MM.1S (cell line): ENCODE measurements at regions not wholly inside any gene's neighbourhood (a gene's known extent, or its start where the extent isn't known, plus 50 kb on each side); places are given as distances from the start of the nearest gene placed in this dataset.

Experiments used
- DNase-seq: peaks from one replicate; pipeline ENCODE4 v3.0.0-alpha.2; 2015
- H2AFZ ChIP-seq: fragments of 300-600 bp; sonication (generic); 2 replicates; pipeline ENCODE4 v1.6.0; 2016; ENCODE audit warnings: antibody characterized with exemption, low read length
- H3F3A ChIP-seq: fragments of 300-600 bp; sonication (generic); 2 replicates; pipeline ENCODE4 v1.6.1; 2016; ENCODE audit warnings: mild to moderate bottlenecking, antibody characterized with exemption, low read length, moderate library complexity, mixed read lengths; ENCODE audit not compliant: insufficient read depth
- H3K27ac ChIP-seq: fragments of 300-600 bp; sonication (generic); 2 replicates; pipeline ENCODE4 v1.5.1; 2016; ENCODE audit warnings: mild to moderate bottlenecking, low read length
- H3K27me3 ChIP-seq: fragments of 300-600 bp; sonication (generic); replicated peaks from 2 replicates; pipeline ENCODE4 v1.6.0; 2016; ENCODE audit warnings: low read length; ENCODE audit not compliant: insufficient read depth
- H3K36me3 ChIP-seq: fragments of 300-600 bp; sonication (generic); replicated peaks from 2 replicates; pipeline ENCODE4 v1.6.1; 2016; ENCODE audit warnings: mild to moderate bottlenecking, low read length, mixed read lengths; ENCODE audit not compliant: insufficient read depth
- H3K4me1 ChIP-seq: fragments of 300-600 bp; sonication (generic); 2 replicates; pipeline ENCODE4 v1.6.1; 2016; ENCODE audit warnings: low read length, mixed read lengths
- H3K4me2 ChIP-seq: fragments of 300-600 bp; sonication (generic); 2 replicates; pipeline ENCODE4 v1.6.0; 2016; ENCODE audit warnings: low read depth, low read length
- H3K4me3 ChIP-seq: fragments of 300-600 bp; sonication (generic); 2 replicates; pipeline ENCODE4 v1.5.1; 2016; ENCODE audit warnings: low read length, mixed read lengths
- H3K79me2 ChIP-seq: fragments of 300-600 bp; sonication (generic); 2 replicates; pipeline ENCODE4 v1.6.1; 2016; ENCODE audit warnings: mixed run types, low read length, mixed read lengths
- H3K9ac ChIP-seq: fragments of 300-600 bp; sonication (generic); 2 replicates; pipeline ENCODE4 v1.6.1; 2016; ENCODE audit warnings: low read length, mixed read lengths
- H3K9me2 ChIP-seq: fragments of 300-600 bp; sonication (generic); replicated peaks from 2 replicates; pipeline ENCODE4 v1.6.1; 2016; ENCODE audit warnings: mild to moderate bottlenecking, low read length, mixed read lengths; ENCODE audit not compliant: insufficient read depth
- H3K9me3 ChIP-seq: fragments of 300-600 bp; sonication (generic); replicated peaks from 2 replicates; pipeline ENCODE4 v1.6.1; 2016; ENCODE audit warnings: mild to moderate bottlenecking, low read length, mixed read lengths; ENCODE audit not compliant: insufficient read depth
- H4K20me1 ChIP-seq: fragments of 300-600 bp; sonication (generic); 2 replicates; pipeline ENCODE4 v1.6.1; 2016; ENCODE audit warnings: mild to moderate bottlenecking, low read length, moderate library complexity, mixed read lengths; ENCODE audit not compliant: insufficient read depth
- EZH2 ChIP-seq: fragments of 300-600 bp; sonication (generic); optimal IDR thresholded peaks from 2 replicates; pipeline ENCODE3; 2017; ENCODE audit warnings: low read depth, mild to moderate bottlenecking, antibody characterized with exemption, low read length, mixed read lengths
- EZH2phosphoT487 ChIP-seq: fragments of 300-600 bp; sonication (generic); IDR thresholded peaks from 2 replicates; pipeline ENCODE4 v1.6.1; 2018; ENCODE audit warnings: antibody characterized with exemption, low read length
- TF ChIP-seq, protein P1 (sequence below): fragments of 300-600 bp; sonication (generic); IDR thresholded peaks from 2 replicates; pipeline ENCODE4 v1.5.1; 2016; ENCODE audit warnings: antibody characterized with exemption, low read length, mixed read lengths

DNA sequence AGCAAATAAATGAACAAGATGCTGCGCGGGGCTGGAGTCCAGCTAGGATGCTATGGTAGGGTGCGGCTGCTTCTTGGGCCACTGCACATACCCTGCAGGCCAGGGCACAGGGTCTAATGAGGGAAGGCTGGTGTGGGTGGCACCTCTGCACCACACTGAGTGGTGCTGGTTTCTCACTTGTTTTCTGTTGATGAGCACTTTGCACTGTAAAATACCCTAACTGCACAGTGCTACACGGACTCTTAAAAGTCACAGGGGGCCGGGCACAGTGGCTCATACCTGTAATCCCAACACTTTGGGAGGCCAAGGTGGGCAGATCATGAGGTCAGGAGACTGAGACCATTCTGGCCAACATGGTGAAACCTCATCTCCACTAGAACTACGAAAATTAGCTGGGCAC is 52.7 kb upstream of the DMRT1 start:
- Histone ChIP-seq H4K20me1 (no peaks in the 10 kb centered on the region), H3K4me2 (no peak overlapping the region), H3K9me3 (no peaks in the 10 kb centered on the region), H3K9me2 (no peaks in the 10 kb centered on the region), H3K27ac (no peak overlapping the region), H3K4me1 (no peaks in the 10 kb centered on the region), H3F3A (no peaks in the 10 kb centered on the region), H3K79me2 (no peaks in the 10 kb centered on the region), H2AFZ (no peak overlapping the region), H3K36me3 (no peaks in the 10 kb centered on the region), H3K9ac (no peak overlapping the region), H3K27me3 (no peaks in the 10 kb centered on the region), H3K4me3 (no peak overlapping the region)
- no peak for DNase-seq
- TF ChIP-seq, protein P1, sequence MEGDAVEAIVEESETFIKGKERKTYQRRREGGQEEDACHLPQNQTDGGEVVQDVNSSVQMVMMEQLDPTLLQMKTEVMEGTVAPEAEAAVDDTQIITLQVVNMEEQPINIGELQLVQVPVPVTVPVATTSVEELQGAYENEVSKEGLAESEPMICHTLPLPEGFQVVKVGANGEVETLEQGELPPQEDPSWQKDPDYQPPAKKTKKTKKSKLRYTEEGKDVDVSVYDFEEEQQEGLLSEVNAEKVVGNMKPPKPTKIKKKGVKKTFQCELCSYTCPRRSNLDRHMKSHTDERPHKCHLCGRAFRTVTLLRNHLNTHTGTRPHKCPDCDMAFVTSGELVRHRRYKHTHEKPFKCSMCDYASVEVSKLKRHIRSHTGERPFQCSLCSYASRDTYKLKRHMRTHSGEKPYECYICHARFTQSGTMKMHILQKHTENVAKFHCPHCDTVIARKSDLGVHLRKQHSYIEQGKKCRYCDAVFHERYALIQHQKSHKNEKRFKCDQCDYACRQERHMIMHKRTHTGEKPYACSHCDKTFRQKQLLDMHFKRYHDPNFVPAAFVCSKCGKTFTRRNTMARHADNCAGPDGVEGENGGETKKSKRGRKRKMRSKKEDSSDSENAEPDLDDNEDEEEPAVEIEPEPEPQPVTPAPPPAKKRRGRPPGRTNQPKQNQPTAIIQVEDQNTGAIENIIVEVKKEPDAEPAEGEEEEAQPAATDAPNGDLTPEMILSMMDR = no peak
- TF ChIP-seq EZH2phosphoT487 (no peak), EZH2 (no peak)
